ENCODE measurements at regions not wholly inside any gene's neighbourhood (a gene's known extent, or its start where the extent isn't known, plus 50 kb on each side); places are given as distances from the start of the nearest gene placed in this dataset.

DNA sequence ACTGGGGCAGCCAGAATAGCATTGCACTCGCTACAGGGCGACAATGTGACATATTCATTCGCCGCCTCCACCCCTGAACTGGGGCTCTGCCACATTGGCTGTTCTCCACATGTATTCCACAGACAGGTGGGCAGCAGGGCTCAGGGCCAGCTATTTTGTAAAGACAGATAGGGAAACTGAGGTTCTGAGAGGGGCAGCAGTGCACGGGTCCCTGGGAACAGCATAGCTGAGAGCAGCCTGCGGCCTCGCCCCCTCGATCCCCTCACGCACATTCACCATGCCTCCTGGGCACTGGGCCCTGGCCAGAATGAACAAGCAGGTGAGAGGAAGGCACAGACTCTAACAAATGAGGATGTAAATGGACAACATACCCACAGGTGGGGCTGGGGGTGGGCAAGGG, 75.0 kb upstream of the SPATA12 start:
- Histone ChIP-seq H3K27me3 (ENCODE audit: control insufficient read depth, insufficient read depth, low read length) (no peaks in the 10 kb centered on the region), H3K36me3 (ENCODE audit: control insufficient read depth, insufficient read depth, low read length) (no peaks in the 10 kb centered on the region), H3K4me3 (ENCODE audit: low read depth, low read length) (no peak overlapping the region)
- DNase-seq (ENCODE audit: low read depth) (no peak), FAIRE-seq (no peak)
- TF ChIP-seq, protein P1, sequence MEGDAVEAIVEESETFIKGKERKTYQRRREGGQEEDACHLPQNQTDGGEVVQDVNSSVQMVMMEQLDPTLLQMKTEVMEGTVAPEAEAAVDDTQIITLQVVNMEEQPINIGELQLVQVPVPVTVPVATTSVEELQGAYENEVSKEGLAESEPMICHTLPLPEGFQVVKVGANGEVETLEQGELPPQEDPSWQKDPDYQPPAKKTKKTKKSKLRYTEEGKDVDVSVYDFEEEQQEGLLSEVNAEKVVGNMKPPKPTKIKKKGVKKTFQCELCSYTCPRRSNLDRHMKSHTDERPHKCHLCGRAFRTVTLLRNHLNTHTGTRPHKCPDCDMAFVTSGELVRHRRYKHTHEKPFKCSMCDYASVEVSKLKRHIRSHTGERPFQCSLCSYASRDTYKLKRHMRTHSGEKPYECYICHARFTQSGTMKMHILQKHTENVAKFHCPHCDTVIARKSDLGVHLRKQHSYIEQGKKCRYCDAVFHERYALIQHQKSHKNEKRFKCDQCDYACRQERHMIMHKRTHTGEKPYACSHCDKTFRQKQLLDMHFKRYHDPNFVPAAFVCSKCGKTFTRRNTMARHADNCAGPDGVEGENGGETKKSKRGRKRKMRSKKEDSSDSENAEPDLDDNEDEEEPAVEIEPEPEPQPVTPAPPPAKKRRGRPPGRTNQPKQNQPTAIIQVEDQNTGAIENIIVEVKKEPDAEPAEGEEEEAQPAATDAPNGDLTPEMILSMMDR (IDR thresholded peaks at IDR 0.05; ENCODE audit: insufficient read depth, low read length, severe bottlenecking) = no peak

DNA sequence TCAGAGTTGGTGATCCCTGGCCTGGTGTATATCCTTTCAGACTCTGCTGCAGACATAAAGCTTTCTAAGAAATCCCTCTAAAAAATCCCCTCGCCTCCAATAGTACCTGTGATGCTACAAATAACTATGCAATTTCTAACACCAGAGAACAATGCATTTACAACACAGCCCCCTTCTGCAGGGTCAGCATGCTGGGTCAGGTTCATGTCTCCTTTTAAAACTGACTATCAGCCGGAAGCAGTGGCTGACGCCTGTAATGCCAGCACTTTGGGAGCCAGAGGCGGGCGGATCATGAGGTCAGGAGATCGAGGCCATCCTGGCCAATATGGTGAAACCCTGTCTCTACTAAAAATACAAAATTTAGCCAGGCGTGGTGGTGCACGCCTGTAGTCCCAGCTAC, 77.0 kb upstream of the SPATA12 start:
- H3K36me3 ChIP-seq (ENCODE audit: control insufficient read depth, insufficient read depth, low read length) = no peaks in the 10 kb centered on the region
- TF ChIP-seq, protein P1 (IDR thresholded peaks at IDR 0.05; ENCODE audit: insufficient read depth, low read length, severe bottlenecking) = no peak
- no peak for DNase-seq (ENCODE audit: low read depth)
- H3K4me3 ChIP-seq (ENCODE audit: low read depth, low read length) = no peak overlapping the region
- FAIRE-seq = no peak
- no peaks in the 10 kb centered on the region for H3K27me3 ChIP-seq (ENCODE audit: control insufficient read depth, insufficient read depth, low read length)

DNA sequence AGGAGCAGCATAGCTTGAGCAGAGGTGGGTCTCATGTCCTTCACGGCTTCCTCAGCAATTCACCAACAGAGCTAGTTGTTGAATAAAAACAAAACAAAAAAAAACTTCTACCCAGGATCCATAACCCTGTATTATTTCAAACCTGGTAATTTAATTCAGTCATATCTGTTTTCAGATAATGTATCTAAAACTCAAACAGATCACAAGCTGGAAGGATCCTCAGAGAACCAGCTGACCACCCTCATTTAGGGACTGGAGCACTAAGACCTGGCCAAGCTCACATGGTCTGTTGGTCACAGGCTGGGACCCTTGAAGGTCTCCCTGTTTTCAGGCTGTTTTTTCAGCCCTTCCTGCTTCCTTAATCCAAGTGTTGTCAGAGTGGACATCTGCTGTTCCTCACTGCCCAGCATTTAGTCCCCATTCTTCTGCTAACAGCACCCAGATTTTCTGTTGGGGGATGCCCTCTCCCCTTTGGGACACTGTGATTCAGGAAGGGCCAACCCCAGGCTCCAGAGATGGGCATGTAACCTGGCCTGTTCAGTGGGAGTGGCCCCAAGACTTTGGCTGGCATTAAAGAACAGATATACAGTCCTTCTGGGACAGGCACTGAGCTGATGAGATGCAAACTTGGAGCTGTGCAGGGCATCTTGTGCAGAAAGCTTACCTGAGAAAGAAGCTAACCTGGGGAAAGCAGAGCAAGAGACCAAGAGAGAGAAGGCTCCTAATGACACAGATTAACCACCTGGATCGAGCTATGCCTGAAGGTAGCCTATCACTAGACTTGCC, 78.8 kb upstream of the SPATA12 start:
- TF ChIP-seq, protein P1 (IDR thresholded peaks at IDR 0.05; ENCODE audit: insufficient read depth, low read length, severe bottlenecking) = no peak
- no peak for DNase-seq (ENCODE audit: low read depth)
- Histone ChIP-seq H3K27me3 (ENCODE audit: control insufficient read depth, insufficient read depth, low read length) (no peaks in the 10 kb centered on the region), H3K4me3 (ENCODE audit: low read depth, low read length) (no peak overlapping the region), H3K36me3 (ENCODE audit: control insufficient read depth, insufficient read depth, low read length) (no peaks in the 10 kb centered on the region)
- no peak for FAIRE-seq

DNA sequence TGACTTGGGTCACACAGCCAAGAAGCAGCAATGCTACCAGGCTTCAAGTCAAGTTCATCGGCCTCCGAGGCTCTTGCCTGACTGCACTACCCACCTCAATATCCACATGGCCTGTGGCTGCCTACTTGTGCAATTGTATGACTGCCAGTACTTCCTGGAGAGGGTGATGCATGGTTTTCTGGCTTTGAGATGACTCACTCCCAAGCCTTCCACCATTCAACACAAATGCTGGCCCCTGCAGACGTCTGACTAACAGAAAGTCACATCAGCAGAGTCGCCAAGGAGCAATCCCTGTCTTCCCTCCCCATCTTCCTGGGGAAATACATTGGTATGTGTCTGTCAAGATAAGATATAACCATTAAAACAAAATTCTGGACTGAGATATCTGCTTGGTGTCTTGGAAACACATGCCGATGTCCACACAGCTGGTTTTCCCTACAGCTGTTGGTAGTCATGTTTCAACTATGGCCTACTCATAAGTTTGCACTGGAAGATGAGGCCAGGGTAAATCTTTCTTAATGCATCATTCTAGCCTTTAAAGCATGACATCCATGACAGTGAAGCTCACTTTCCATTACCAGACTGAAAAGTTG, 79.6 kb upstream of the SPATA12 start:
- Histone ChIP-seq H3K4me3 (ENCODE audit: low read depth, low read length) (no peak overlapping the region), H3K27me3 (ENCODE audit: control insufficient read depth, insufficient read depth, low read length) (no peaks in the 10 kb centered on the region), H3K36me3 (ENCODE audit: control insufficient read depth, insufficient read depth, low read length) (no peaks in the 10 kb centered on the region)
- FAIRE-seq = peak; percentile 98
- DNase-seq (ENCODE audit: low read depth) = peak; percentile 99
- TF ChIP-seq, protein P1 (IDR thresholded peaks at IDR 0.05; ENCODE audit: insufficient read depth, low read length, severe bottlenecking) = no peak

DNA sequence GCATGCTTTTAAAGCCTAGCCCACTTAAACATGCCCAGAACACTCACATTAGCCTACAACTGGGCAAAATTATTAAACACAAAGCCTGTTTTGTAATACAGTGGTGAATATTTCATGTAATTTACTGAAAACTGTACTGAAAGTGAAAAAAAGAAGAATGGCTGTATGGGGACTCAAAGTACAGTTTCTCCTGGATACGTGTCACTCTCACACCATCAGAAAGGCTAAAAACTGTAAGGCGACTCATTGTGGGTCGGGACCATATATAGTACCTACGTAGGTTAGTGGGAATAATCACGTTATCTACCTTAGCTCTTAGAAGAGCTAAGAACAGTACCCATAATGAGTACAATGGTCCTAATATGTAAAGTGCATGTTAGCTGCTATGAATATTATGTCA, 80.2 kb upstream of the SPATA12 start:
- no peak for DNase-seq (ENCODE audit: low read depth)
- Histone ChIP-seq H3K36me3 (ENCODE audit: control insufficient read depth, insufficient read depth, low read length) (no peaks in the 10 kb centered on the region), H3K4me3 (ENCODE audit: low read depth, low read length) (no peak overlapping the region), H3K27me3 (ENCODE audit: control insufficient read depth, insufficient read depth, low read length) (no peaks in the 10 kb centered on the region)
- TF ChIP-seq, protein P1 (IDR thresholded peaks at IDR 0.05; ENCODE audit: insufficient read depth, low read length, severe bottlenecking) = no peak
- FAIRE-seq = no peak
